ENCODE measurements at regions not wholly inside any gene's neighbourhood (a gene's known extent, or its start where the extent isn't known, plus 50 kb on each side); places are given as distances from the start of the nearest gene placed in this dataset.

DNA sequence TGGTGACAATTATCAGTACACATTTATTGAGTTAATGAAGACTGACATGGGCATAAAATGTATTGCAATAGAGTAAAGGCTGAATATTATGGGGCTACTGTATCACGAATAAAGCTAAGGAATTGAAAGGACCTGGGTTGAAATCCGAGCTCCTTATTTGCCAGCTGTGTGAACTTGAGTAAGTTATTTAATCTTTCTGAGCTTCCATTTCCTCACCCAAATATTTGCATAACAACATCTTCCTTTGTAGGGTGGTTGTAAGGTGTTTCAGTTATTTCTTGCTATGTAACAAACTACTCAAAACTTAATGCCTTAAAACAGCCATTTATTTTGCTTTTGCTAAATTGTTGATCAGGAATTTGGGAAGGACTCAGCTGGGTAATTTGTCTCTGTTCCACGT lies 111.1 kb upstream of the TSC22D2 start:
- H3K18ac ChIP-seq (ENCODE audit: low read length) = no peak overlapping the region
- H2BK120ac ChIP-seq (ENCODE audit: low read depth, low read length) = no peak overlapping the region
- WGBS (ENCODE audit: extremely low coverage, insufficient coverage, low lambda C conversion rate) = no CpG with 5 or more reads among the region's 3 CpGs
- DNase-seq = no peak
- H3K56ac ChIP-seq (ENCODE audit: low read length) = no peak overlapping the region
- no peak overlapping the region for H3K9ac ChIP-seq (ENCODE audit: low read length)
- no peak overlapping the region for H3K4me2 ChIP-seq (ENCODE audit: low read length)
- H3K27ac ChIP-seq (ENCODE audit: low read depth, low read length) = no peak overlapping the region
- no peak overlapping the region for H2AK5ac ChIP-seq (ENCODE audit: low read length)
- no peaks in the 10 kb centered on the region for H3K79me1 ChIP-seq (ENCODE audit: low read length)
- H3K4ac ChIP-seq (ENCODE audit: low read depth, low read length) = no peak overlapping the region
- no peaks in the 10 kb centered on the region for H3K79me2 ChIP-seq (ENCODE audit: control insufficient read depth, insufficient read depth, low read length)
- no peak overlapping the region for H3K23ac ChIP-seq (ENCODE audit: low read length)
- no peak overlapping the region for H2BK15ac ChIP-seq (replicated peaks; ENCODE audit: low read depth)
- H3K36me3 ChIP-seq (ENCODE audit: control insufficient read depth, insufficient read depth, low read length) = no peaks in the 10 kb centered on the region
- H4K5ac ChIP-seq (ENCODE audit: low read length) = no peak overlapping the region
- H3K4me1 ChIP-seq (ENCODE audit: control insufficient read depth, low read depth, low read length) = no peaks in the 10 kb centered on the region
- H3K4me3 ChIP-seq (ENCODE audit: low read length) = no peak overlapping the region
- H4K8ac ChIP-seq (ENCODE audit: low read depth, low read length) = no peak overlapping the region
- H2BK5ac ChIP-seq (ENCODE audit: low read length) = no peak overlapping the region
- no peaks in the 10 kb centered on the region for H3K27me3 ChIP-seq (ENCODE audit: insufficient read depth, low read length, poor library complexity)

DNA sequence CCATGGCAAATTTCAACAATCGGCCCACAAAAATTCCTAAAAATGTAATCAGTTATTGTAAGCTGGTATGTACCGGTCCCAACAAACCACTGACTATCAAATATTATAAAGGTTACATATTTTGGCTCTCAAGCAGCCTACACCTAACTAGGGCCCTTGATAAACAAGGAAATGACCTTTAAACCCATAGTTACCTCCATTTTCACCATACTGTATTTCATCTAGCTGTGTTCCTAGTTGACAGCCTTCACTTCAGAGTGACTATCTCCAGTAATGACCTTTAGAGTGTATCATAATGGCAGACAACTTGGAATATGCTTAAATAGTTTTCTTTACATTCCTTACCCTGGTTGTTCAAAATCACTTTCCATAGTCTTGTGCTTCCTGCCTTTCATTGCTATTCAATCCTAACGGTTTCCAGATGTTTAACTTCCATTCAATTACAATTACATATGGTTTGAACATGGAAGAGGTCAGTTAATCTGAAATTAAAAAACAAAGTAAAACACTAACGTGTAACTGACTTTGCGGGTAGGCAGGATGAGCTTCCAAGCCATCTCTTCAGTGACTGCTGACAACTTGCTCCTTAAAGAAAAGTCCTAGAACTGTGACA lies 111.9 kb upstream of the TSC22D2 start:
- H3K18ac ChIP-seq (ENCODE audit: low read length) = no peak overlapping the region
- H3K4me1 ChIP-seq (ENCODE audit: control insufficient read depth, low read depth, low read length) = no peaks in the 10 kb centered on the region

DNA sequence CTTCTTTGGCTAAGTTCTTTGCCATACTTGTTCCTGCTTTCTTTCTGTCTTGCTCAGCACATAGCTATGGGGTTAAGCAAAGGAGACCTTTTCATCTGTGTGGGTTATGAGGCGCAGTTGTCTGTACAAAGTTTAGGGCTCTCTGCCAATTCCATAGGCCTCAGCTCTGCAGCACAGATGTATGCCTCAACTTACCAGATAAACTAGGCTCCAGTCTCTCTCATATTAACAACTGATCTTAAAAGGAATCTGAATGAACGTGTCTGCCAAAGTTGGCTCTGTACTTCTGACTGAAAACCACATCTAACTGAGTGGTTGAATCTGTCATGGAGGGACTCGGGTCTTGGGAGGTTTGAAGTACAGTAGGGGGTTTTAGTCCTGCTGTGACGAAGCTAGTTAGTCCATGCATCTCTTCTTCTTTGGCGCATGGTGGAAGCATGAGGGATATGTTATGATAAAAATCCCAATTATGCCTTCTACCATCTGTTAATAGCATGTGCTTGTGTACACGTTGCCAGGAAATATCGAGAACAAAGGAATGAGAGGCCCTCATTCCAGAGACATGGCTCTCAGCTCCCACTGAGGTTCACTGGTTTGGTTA lies 114.6 kb upstream of the TSC22D2 start:
- H3K27me3 ChIP-seq (ENCODE audit: insufficient read depth, low read length, poor library complexity) = no peaks in the 10 kb centered on the region
- H3K4me1 ChIP-seq (ENCODE audit: control insufficient read depth, low read depth, low read length) = no peaks in the 10 kb centered on the region
- no peaks in the 10 kb centered on the region for H3K36me3 ChIP-seq (ENCODE audit: control insufficient read depth, insufficient read depth, low read length)
- H2BK15ac ChIP-seq (replicated peaks; ENCODE audit: low read depth) = no peak overlapping the region
- H4K5ac ChIP-seq (ENCODE audit: low read length) = no peak overlapping the region
- no peak overlapping the region for H3K27ac ChIP-seq (ENCODE audit: low read depth, low read length)
- H3K4ac ChIP-seq (ENCODE audit: low read depth, low read length) = no peak overlapping the region
- no peak overlapping the region for H3K4me2 ChIP-seq (ENCODE audit: low read length)
- H3K79me1 ChIP-seq (ENCODE audit: low read length) = no peaks in the 10 kb centered on the region
- no peak overlapping the region for H3K18ac ChIP-seq (ENCODE audit: low read length)
- H2AK5ac ChIP-seq (ENCODE audit: low read length) = no peak overlapping the region
- H3K79me2 ChIP-seq (ENCODE audit: control insufficient read depth, insufficient read depth, low read length) = no peaks in the 10 kb centered on the region
- no peak overlapping the region for H3K4me3 ChIP-seq (ENCODE audit: low read length)
- no peak overlapping the region for H2BK120ac ChIP-seq (ENCODE audit: low read depth, low read length)
- no peak overlapping the region for H4K8ac ChIP-seq (ENCODE audit: low read depth, low read length)
- no peak overlapping the region for H3K23ac ChIP-seq (ENCODE audit: low read length)
- no peak overlapping the region for H2BK5ac ChIP-seq (ENCODE audit: low read length)
- WGBS (ENCODE audit: extremely low coverage, insufficient coverage, low lambda C conversion rate) = no CpG with 5 or more reads among the region's 7 CpGs
- H3K56ac ChIP-seq (ENCODE audit: low read length) = no peak overlapping the region
- no peak for DNase-seq
- H3K9ac ChIP-seq (ENCODE audit: low read length) = no peak overlapping the region

More for the DNA sequence above, 111.9 kb upstream of the TSC22D2 start:
- Histone ChIP-seq H4K8ac (ENCODE audit: low read depth, low read length) (no peak overlapping the region), H4K5ac (ENCODE audit: low read length) (no peak overlapping the region), H3K79me2 (ENCODE audit: control insufficient read depth, insufficient read depth, low read length) (no peaks in the 10 kb centered on the region), H3K23ac (ENCODE audit: low read length) (no peak overlapping the region), H2BK5ac (ENCODE audit: low read length) (no peak overlapping the region), H3K56ac (ENCODE audit: low read length) (no peak overlapping the region), H3K9ac (ENCODE audit: low read length) (no peak overlapping the region), H3K4ac (ENCODE audit: low read depth, low read length) (no peak overlapping the region), H3K4me3 (ENCODE audit: low read length) (no peak overlapping the region), H3K27me3 (ENCODE audit: insufficient read depth, low read length, poor library complexity) (no peaks in the 10 kb centered on the region), H3K4me2 (ENCODE audit: low read length) (no peak overlapping the region), H3K36me3 (ENCODE audit: control insufficient read depth, insufficient read depth, low read length) (no peaks in the 10 kb centered on the region), H3K79me1 (ENCODE audit: low read length) (no peaks in the 10 kb centered on the region), H3K27ac (ENCODE audit: low read depth, low read length) (no peak overlapping the region), H2BK120ac (ENCODE audit: low read depth, low read length) (no peak overlapping the region), H2BK15ac (replicated peaks; ENCODE audit: low read depth) (no peak overlapping the region), H2AK5ac (ENCODE audit: low read length) (no peak overlapping the region)
- DNase-seq = no peak
- no CpG with 5 or more reads among the region's 5 CpGs for WGBS (ENCODE audit: extremely low coverage, insufficient coverage, low lambda C conversion rate)

DNA sequence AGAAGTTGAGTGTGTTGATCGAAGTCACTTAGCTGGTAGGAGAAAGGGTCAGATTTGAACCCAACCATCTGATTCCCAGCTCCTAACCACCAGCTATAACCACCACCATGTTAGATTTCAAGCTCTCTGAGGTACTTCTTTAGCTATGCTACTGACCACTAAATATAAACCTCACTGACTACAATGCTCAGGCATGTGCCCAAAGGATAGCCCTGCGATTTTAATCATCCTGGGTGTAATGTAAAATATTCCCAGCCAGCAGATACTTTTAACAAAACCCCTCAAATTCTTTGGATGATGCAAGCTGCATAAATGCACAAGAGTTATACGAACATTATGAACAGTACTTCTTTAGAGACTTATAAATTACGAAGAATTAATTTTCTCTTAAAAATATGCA lies 115.2 kb upstream of the TSC22D2 start:
- H3K4ac ChIP-seq (ENCODE audit: low read depth, low read length) = no peak overlapping the region
- H3K36me3 ChIP-seq (ENCODE audit: control insufficient read depth, insufficient read depth, low read length) = no peaks in the 10 kb centered on the region
- no peak overlapping the region for H2AK5ac ChIP-seq (ENCODE audit: low read length)
- no peak overlapping the region for H2BK120ac ChIP-seq (ENCODE audit: low read depth, low read length)
- no peaks in the 10 kb centered on the region for H3K4me1 ChIP-seq (ENCODE audit: control insufficient read depth, low read depth, low read length)
- H3K79me2 ChIP-seq (ENCODE audit: control insufficient read depth, insufficient read depth, low read length) = no peaks in the 10 kb centered on the region
- H3K4me2 ChIP-seq (ENCODE audit: low read length) = no peak overlapping the region
- H3K9ac ChIP-seq (ENCODE audit: low read length) = no peak overlapping the region
- H3K56ac ChIP-seq (ENCODE audit: low read length) = no peak overlapping the region
- H4K5ac ChIP-seq (ENCODE audit: low read length) = no peak overlapping the region
- no peak for DNase-seq
- H4K8ac ChIP-seq (ENCODE audit: low read depth, low read length) = no peak overlapping the region
- no peak overlapping the region for H2BK15ac ChIP-seq (replicated peaks; ENCODE audit: low read depth)
- no peaks in the 10 kb centered on the region for H3K27me3 ChIP-seq (ENCODE audit: insufficient read depth, low read length, poor library complexity)
- H3K23ac ChIP-seq (ENCODE audit: low read length) = no peak overlapping the region
- no peak overlapping the region for H3K4me3 ChIP-seq (ENCODE audit: low read length)
- no peak overlapping the region for H3K18ac ChIP-seq (ENCODE audit: low read length)
- no peak overlapping the region for H2BK5ac ChIP-seq (ENCODE audit: low read length)
- no peak overlapping the region for H3K27ac ChIP-seq (ENCODE audit: low read depth, low read length)
- no CpG with 5 or more reads among the region's 4 CpGs for WGBS (ENCODE audit: extremely low coverage, insufficient coverage, low lambda C conversion rate)
- H3K79me1 ChIP-seq (ENCODE audit: low read length) = no peaks in the 10 kb centered on the region

DNA sequence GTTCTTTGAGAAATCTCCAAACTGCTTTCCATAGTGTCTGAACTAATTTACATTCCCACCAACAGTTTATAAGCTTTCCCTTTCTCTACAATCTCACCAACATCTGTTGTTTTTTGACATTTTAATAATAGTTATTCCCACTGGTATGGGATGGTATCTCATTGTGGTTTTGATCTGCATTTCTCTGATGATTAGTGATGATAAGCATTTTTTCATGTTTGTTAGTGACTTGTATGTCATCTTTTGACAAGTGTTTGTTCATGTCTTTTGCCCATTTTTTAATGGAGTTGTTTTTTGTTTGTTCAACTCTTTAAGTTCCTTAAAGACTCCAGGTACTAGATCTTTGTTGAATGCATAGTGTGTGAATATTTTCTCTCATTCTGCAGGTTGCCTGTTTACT lies 116.6 kb upstream of the TSC22D2 start:
- H3K79me2 ChIP-seq (ENCODE audit: control insufficient read depth, insufficient read depth, low read length) = no peaks in the 10 kb centered on the region
- no peak overlapping the region for H3K18ac ChIP-seq (ENCODE audit: low read length)
- H2BK15ac ChIP-seq (replicated peaks; ENCODE audit: low read depth) = no peak overlapping the region
- no peaks in the 10 kb centered on the region for H3K79me1 ChIP-seq (ENCODE audit: low read length)
- no peak overlapping the region for H4K5ac ChIP-seq (ENCODE audit: low read length)
- H3K4ac ChIP-seq (ENCODE audit: low read depth, low read length) = no peak overlapping the region
- H2BK5ac ChIP-seq (ENCODE audit: low read length) = no peak overlapping the region
- no peak overlapping the region for H3K4me2 ChIP-seq (ENCODE audit: low read length)
- no peak overlapping the region for H3K27ac ChIP-seq (ENCODE audit: low read depth, low read length)
- no peak overlapping the region for H3K23ac ChIP-seq (ENCODE audit: low read length)
- H4K8ac ChIP-seq (ENCODE audit: low read depth, low read length) = no peak overlapping the region
- DNase-seq = no peak
- H3K27me3 ChIP-seq (ENCODE audit: insufficient read depth, low read length, poor library complexity) = no peaks in the 10 kb centered on the region
- H3K4me3 ChIP-seq (ENCODE audit: low read length) = no peak overlapping the region
- H3K56ac ChIP-seq (ENCODE audit: low read length) = no peak overlapping the region
- H3K4me1 ChIP-seq (ENCODE audit: control insufficient read depth, low read depth, low read length) = no peaks in the 10 kb centered on the region
- H2AK5ac ChIP-seq (ENCODE audit: low read length) = no peak overlapping the region
- no peak overlapping the region for H3K9ac ChIP-seq (ENCODE audit: low read length)
- H2BK120ac ChIP-seq (ENCODE audit: low read depth, low read length) = no peak overlapping the region
- H3K36me3 ChIP-seq (ENCODE audit: control insufficient read depth, insufficient read depth, low read length) = no peaks in the 10 kb centered on the region

Measured in mesendoderm (in vitro differentiated cells).